Immature natural killer cell (primary cell): ENCODE measurements at regions not wholly inside any gene's neighbourhood (a gene's known extent, or its start where the extent isn't known, plus 50 kb on each side); places are given as distances from the start of the nearest gene placed in this dataset.

Source experiments
- DNase-seq, 3 donors: peaks; one replicate each; pipeline ENCODE4 v3.0.0; 2022; ENCODE audit warnings: mixed read lengths in 1 of 3
- H3K27ac Mint-ChIP-seq, 6 donors: one replicate each; pipeline ENCODE4 v1.8.0; 2020; ENCODE audit warnings: mixed read lengths in 6 of 6, mild to moderate bottlenecking in 5 of 6, inconsistent platforms in 4 of 6, moderate library complexity in 3 of 6
- H3K27me3 Mint-ChIP-seq, 3 donors: one replicate each; pipeline ENCODE4 v1.8.0; 2020 to 2021; ENCODE audit warnings: low read depth in 3 of 3, mild to moderate bottlenecking in 3 of 3, mixed read lengths in 3 of 3, moderate library complexity in 3 of 3, inconsistent platforms in 1 of 3
- H3K36me3 Mint-ChIP-seq, 3 donors: one replicate each; pipeline ENCODE4 v1.8.0; 2020; ENCODE audit warnings: mixed read lengths in 3 of 3, inconsistent platforms in 2 of 3, mild to moderate bottlenecking in 2 of 3
- H3K4me1 Mint-ChIP-seq, 2 donors: one replicate each; pipeline ENCODE4 v1.8.0; 2020; ENCODE audit warnings: inconsistent platforms in 2 of 2, mild to moderate bottlenecking in 2 of 2, mixed read lengths in 2 of 2, moderate library complexity in 1 of 2
- H3K4me3 Mint-ChIP-seq, 5 donors: one replicate each; pipeline ENCODE4 v1.8.0; 2020; ENCODE audit warnings: mild to moderate bottlenecking in 5 of 5, mixed read lengths in 5 of 5, inconsistent platforms in 3 of 5, moderate library complexity in 3 of 5
- H3K9me3 Mint-ChIP-seq, 6 donors: one replicate each; pipeline ENCODE4 v1.8.0; 2020; ENCODE audit warnings: mild to moderate bottlenecking in 6 of 6, mixed read lengths in 6 of 6, inconsistent platforms in 4 of 6, moderate library complexity in 3 of 6

- no peak for DNase-seq
- peaks cover 9 to 37% (median 12%) of the 10 kb centered on the region in 6 donors for H3K9me3 Mint-ChIP-seq
- peaks cover 1 to 3% (median 2%) of the 10 kb centered on the region in 3 donors for H3K27me3 Mint-ChIP-seq
- H3K27ac Mint-ChIP-seq = no peak overlapping the region
- no peaks in the 10 kb centered on the region for H3K36me3 Mint-ChIP-seq
- H3K4me1 Mint-ChIP-seq = no peaks in the 10 kb centered on the region
- H3K4me3 Mint-ChIP-seq = no peak overlapping the region
Observed at GRCh38 chr3:148262980-148263379, 434.7 kb upstream of the AGTR1 start.

GRCh38 chr3:148265841-148266240 is 431.9 kb upstream of the AGTR1 start:
- no peak for DNase-seq
- H3K4me3 Mint-ChIP-seq = no peak overlapping the region
- H3K27me3 Mint-ChIP-seq = peaks cover 0 to 2% (median 1%) of the 10 kb centered on the region in 3 donors
- H3K27ac Mint-ChIP-seq = no peak overlapping the region
- H3K36me3 Mint-ChIP-seq = no peaks in the 10 kb centered on the region
- no peaks in the 10 kb centered on the region for H3K4me1 Mint-ChIP-seq
- peaks cover 5 to 29% (median 9%) of the 10 kb centered on the region in 6 donors for H3K9me3 Mint-ChIP-seq

- Mint-ChIP-seq H3K4me3 (no peak overlapping the region), H3K9me3 (peaks cover 7 to 24% (median 9%) of the 10 kb centered on the region in 6 donors), H3K36me3 (no peaks in the 10 kb centered on the region), H3K27ac (no peak overlapping the region), H3K27me3 (peaks cover 0 to 2% (median 1%) of the 10 kb centered on the region in 3 donors), H3K4me1 (no peaks in the 10 kb centered on the region)
- no peak for DNase-seq
Observed at GRCh38 chr3:148266341-148266740, 431.4 kb upstream of the AGTR1 start.

GRCh38 chr3:148269816-148270215 is 427.9 kb upstream of the AGTR1 start:
- H3K36me3 Mint-ChIP-seq = no peaks in the 10 kb centered on the region
- H3K27ac Mint-ChIP-seq = no peak overlapping the region
- peaks cover 3 to 24% (median 8%) of the 10 kb centered on the region in 6 donors for H3K9me3 Mint-ChIP-seq
- no peak overlapping the region for H3K4me3 Mint-ChIP-seq
- DNase-seq = no peak
- peaks cover 0 to 2% (median 1%) of the 10 kb centered on the region in 3 donors for H3K27me3 Mint-ChIP-seq
- no peaks in the 10 kb centered on the region for H3K4me1 Mint-ChIP-seq

- Mint-ChIP-seq H3K27ac (no peak overlapping the region), H3K4me1 (no peaks in the 10 kb centered on the region), H3K27me3 (no peaks in the 10 kb centered on the region), H3K9me3 (peaks cover 3 to 27% (median 10%) of the 10 kb centered on the region in 6 donors), H3K36me3 (no peaks in the 10 kb centered on the region), H3K4me3 (no peak overlapping the region)
- no peak for DNase-seq
Observed at GRCh38 chr3:148280623-148281242, 417.0 kb upstream of the AGTR1 start.

- Mint-ChIP-seq H3K27ac (no peak overlapping the region), H3K4me1 (no peaks in the 10 kb centered on the region), H3K27me3 (peaks cover 0 to 3% (median 2%) of the 10 kb centered on the region in 3 donors), H3K36me3 (no peaks in the 10 kb centered on the region), H3K9me3 (peaks cover 2 to 14% (median 5%) of the 10 kb centered on the region in 6 donors), H3K4me3 (no peak overlapping the region)
- DNase-seq = no peak
Observed at GRCh38 chr3:148289159-148289558, 408.5 kb upstream of the AGTR1 start.

GRCh38 chr3:148297013-148297412 is 400.7 kb upstream of the AGTR1 start:
- no peak for DNase-seq
- Mint-ChIP-seq H3K4me3 (no peak overlapping the region), H3K27ac (no peak overlapping the region), H3K27me3 (peaks cover 0 to 1% (median 0%) of the 10 kb centered on the region in 3 donors), H3K4me1 (no peaks in the 10 kb centered on the region), H3K9me3 (peaks cover 0 to 8% (median 4%) of the 10 kb centered on the region in 6 donors), H3K36me3 (no peaks in the 10 kb centered on the region)

GRCh38 chr3:148307443-148307843 is 390.3 kb upstream of the AGTR1 start:
- Mint-ChIP-seq H3K4me1 (no peaks in the 10 kb centered on the region), H3K27me3 (peaks cover 0 to 2% (median 0%) of the 10 kb centered on the region in 3 donors), H3K27ac (no peak overlapping the region), H3K4me3 (no peak overlapping the region), H3K36me3 (no peaks in the 10 kb centered on the region), H3K9me3 (peaks cover 0 to 14% (median 2%) of the 10 kb centered on the region in 6 donors)
- DNase-seq = no peak

GRCh38 chr3:148309390-148310035 is 388.2 kb upstream of the AGTR1 start:
- no peak overlapping the region for H3K4me3 Mint-ChIP-seq
- H3K27me3 Mint-ChIP-seq = peaks cover 0 to under 1% (median 0%) of the 10 kb centered on the region in 3 donors
- H3K27ac Mint-ChIP-seq = no peak overlapping the region
- no peaks in the 10 kb centered on the region for H3K36me3 Mint-ChIP-seq
- peaks cover 0 to 10% (median 2%) of the 10 kb centered on the region in 6 donors for H3K9me3 Mint-ChIP-seq
- DNase-seq = no peak
- H3K4me1 Mint-ChIP-seq = no peaks in the 10 kb centered on the region

- H3K27ac Mint-ChIP-seq = no peak overlapping the region
- H3K36me3 Mint-ChIP-seq = no peaks in the 10 kb centered on the region
- H3K27me3 Mint-ChIP-seq = no peaks in the 10 kb centered on the region
- peaks cover 0 to 10% (median 3%) of the 10 kb centered on the region in 6 donors for H3K9me3 Mint-ChIP-seq
- DNase-seq = no peak
- no peaks in the 10 kb centered on the region for H3K4me1 Mint-ChIP-seq
- no peak overlapping the region for H3K4me3 Mint-ChIP-seq
Observed at GRCh38 chr3:148315756-148316155, 381.9 kb upstream of the AGTR1 start.

- Mint-ChIP-seq H3K36me3 (no peaks in the 10 kb centered on the region), H3K4me3 (no peak overlapping the region), H3K4me1 (no peaks in the 10 kb centered on the region), H3K9me3 (peaks cover 0 to 9% (median 2%) of the 10 kb centered on the region in 6 donors), H3K27ac (no peak overlapping the region), H3K27me3 (no peaks in the 10 kb centered on the region)
- no peak for DNase-seq
Observed at GRCh38 chr3:148318240-148318639, 379.5 kb upstream of the AGTR1 start.

GRCh38 chr3:148319161-148319915 is 378.4 kb upstream of the AGTR1 start:
- no peaks in the 10 kb centered on the region for H3K27me3 Mint-ChIP-seq
- DNase-seq = no peak
- H3K4me3 Mint-ChIP-seq = no peak overlapping the region
- no peak overlapping the region for H3K27ac Mint-ChIP-seq
- H3K4me1 Mint-ChIP-seq = no peaks in the 10 kb centered on the region
- peaks cover 0 to 11% (median 7%) of the 10 kb centered on the region in 6 donors for H3K9me3 Mint-ChIP-seq
- no peaks in the 10 kb centered on the region for H3K36me3 Mint-ChIP-seq

GRCh38 chr3:148319960-148320359 is 377.7 kb upstream of the AGTR1 start:
- H3K27ac Mint-ChIP-seq = no peak overlapping the region
- H3K27me3 Mint-ChIP-seq = no peaks in the 10 kb centered on the region

More at GRCh38 chr3:148319960-148320359, 377.7 kb upstream of the AGTR1 start:
- no peak overlapping the region for H3K4me3 Mint-ChIP-seq
- no peak for DNase-seq
- peaks cover 5 to 17% (median 7%) of the 10 kb centered on the region in 6 donors for H3K9me3 Mint-ChIP-seq
- no peaks in the 10 kb centered on the region for H3K36me3 Mint-ChIP-seq
- no peaks in the 10 kb centered on the region for H3K4me1 Mint-ChIP-seq
